GM13977 (cell line): ENCODE measurements at regions not wholly inside any gene's neighbourhood (a gene's known extent, or its start where the extent isn't known, plus 50 kb on each side); places are given as distances from the start of the nearest gene placed in this dataset.

Source experiments
- DNase-seq: peaks from one replicate; pipeline ENCODE4 v3.0.0; 2012; ENCODE audit warnings: low spot score
- CTCF ChIP-seq: IDR thresholded peaks from 2 replicates; pipeline ENCODE4 v1.5.1; 2012; ENCODE audit warnings: mild to moderate bottlenecking, control low read depth; ENCODE audit not compliant: insufficient read depth; ENCODE audit errors: extremely low read depth, missing control alignments
- in situ Hi-C: fragments of 300-500 bp; cut with MboI; formaldehyde crosslinking; loops from one replicate; pipeline ENCODE4 v1.12.0; 2022; ENCODE audit warnings: low sequenced_read_pairs, low pct_unique_long_range_greater_than_20kb, mixed read lengths, inconsistent platforms; ENCODE audit not compliant: unreplicated experiment

DNA sequence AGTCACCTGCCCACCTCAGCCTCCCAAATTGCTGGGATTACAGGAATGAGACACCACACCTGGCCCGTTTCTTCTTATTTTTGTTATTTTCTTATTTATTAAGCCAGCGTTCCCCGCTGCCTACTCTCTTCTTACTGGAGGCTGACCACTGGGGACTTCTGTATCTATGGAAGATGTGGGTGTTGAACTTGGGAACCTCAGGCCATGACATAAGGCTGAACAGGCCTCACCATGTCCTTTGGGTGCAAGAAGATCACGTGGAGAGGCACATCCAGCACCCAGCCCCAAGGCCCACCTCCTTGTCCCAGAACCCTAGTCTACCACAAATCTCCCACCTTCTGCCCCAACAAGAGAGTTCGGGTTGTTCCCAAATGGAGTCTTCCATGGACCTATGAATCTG lies 59.4 kb upstream of the NEK6 start:
- in situ Hi-C loops, result loop anchor here (10.0 kb wide), 1 partner anchor 54 kb away; no protein-coding TSS in a partner anchor
- no peak for DNase-seq
- no peak for TF ChIP-seq CTCF

DNA sequence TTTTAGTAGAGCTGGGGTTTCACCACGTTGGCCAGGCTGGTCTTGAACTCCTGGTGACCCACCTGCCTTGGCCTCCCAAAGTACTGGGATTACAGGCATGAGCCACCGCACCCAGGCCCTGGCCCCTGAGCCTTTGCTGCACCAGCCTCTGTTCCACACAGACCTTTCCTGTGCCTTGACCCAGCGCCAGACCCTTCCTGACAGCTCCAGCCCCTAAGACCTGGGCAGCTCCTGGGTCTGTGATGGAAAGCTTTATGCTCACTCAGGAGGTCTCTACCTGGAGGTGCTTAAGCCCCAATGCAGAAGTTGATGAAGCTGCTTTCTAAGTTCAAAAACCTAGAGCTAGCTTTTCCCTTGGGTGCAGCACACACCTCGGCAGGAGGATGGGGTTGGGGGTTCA lies 58.8 kb upstream of the NEK6 start:
- in situ Hi-C loops, result loop anchor here (10.0 kb wide), 1 partner anchor 54 kb away; no protein-coding TSS in a partner anchor
- TF ChIP-seq CTCF, result no peak
- DNase-seq, result no peak

DNA sequence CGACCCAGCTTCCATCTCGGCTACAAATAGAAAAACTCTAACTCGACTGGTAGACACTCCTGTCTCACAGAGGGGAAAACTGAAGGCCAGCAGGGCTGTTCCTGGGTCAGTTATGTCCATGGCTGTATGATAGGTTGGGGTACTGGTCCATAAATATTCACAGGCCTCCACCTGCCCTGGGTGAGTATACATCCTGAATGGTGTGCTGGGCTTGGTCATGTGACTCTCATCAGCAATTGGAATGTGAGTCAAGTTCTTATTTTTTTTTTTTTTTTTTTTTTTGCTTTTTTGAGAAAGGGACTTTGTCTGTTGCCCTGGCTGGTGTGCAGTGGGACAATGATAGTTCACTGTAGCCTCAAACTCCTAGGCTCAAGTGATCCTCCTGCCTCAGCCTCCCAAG lies 58.3 kb upstream of the NEK6 start:
- no peak for DNase-seq
- no peak for TF ChIP-seq CTCF
- in situ Hi-C loops, result loop anchor here (10.0 kb wide), 1 partner anchor 55 kb away; no protein-coding TSS in a partner anchor

DNA sequence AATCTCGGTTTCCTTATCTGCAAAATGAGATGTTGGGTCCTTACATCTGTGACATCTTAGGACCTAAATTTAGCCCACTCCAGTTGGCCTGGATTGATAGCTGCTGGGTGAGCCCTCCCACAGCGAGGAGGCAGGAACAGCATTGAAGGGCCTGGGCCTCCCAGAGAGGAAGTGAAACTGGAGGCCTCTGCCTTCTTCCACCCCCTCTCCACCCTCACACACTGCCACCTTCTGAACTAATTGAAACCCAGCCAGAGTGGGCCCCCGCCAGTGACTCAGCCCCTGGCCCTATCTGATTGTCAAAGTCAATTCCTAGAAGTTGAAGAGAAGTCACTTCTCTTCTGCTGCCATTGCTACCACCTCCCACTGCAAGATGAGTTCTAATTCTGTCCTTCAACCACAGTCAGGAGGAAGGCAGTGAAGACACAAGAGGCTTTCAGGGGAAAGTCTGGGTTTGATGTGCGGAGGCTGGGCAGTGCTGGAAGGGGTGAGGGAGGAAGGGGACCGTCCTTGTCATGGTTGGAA lies 55.2 kb upstream of the NEK6 start:
- in situ Hi-C loops, result no loop called here
- no peak for TF ChIP-seq CTCF
- DNase-seq, result peak; percentile 69

GRCh38 chr9:124205686-124206352 lies 51.9 kb upstream of the NEK6 start:
- no peak for DNase-seq
- in situ Hi-C loops, result no loop called here
- no peak for TF ChIP-seq CTCF

- in situ Hi-C loops, result no loop called here
- no peak for TF ChIP-seq CTCF
- DNase-seq, result no peak
Measured at GRCh38 chr9:124206391-124206790, 51.4 kb upstream of the NEK6 start.
